ENCODE measurements at regions not wholly inside any gene's neighbourhood (a gene's known extent, or its start where the extent isn't known, plus 50 kb on each side); places are given as distances from the start of the nearest gene placed in this dataset.

- Histone ChIP-seq H4K20me1 (ENCODE audit: low read depth) (no peaks in the 10 kb centered on the region), H3K36me3 (no peaks in the 10 kb centered on the region), H3K27ac (no peak overlapping the region), H3K9ac (no peak overlapping the region), H3F3A (ENCODE audit: low read depth) (no peaks in the 10 kb centered on the region), H3K4me2 (no peak overlapping the region), H3K79me2 (ENCODE audit: low read depth) (no peaks in the 10 kb centered on the region), H3K4me3 (no peak overlapping the region), H3K4me1 (peaks cover 14% of the 10 kb centered on the region), H3K9me3 (ENCODE audit: low read depth) (no peaks in the 10 kb centered on the region), H2AFZ (replicated peaks) (no peak overlapping the region), H3K27me3 (no peaks in the 10 kb centered on the region)
- Mint-ChIP-seq H3K36me3 (no peaks in the 10 kb centered on the region), H3K9me3 (no peaks in the 10 kb centered on the region), H3K4me3 (no peak overlapping the region), H3K27me3 (ENCODE audit: insufficient read depth, low read depth) (peaks cover 3% of the 10 kb centered on the region), H3K27ac (no peak overlapping the region), H3K4me1 (peaks cover 4% of the 10 kb centered on the region)
- DNase-seq (ENCODE audit: low spot score): no peak
- TF ChIP-seq EZH2phosphoT487 (IDR thresholded peaks at IDR 0.05) (no peak), CTCF (IDR thresholded peaks at IDR 0.05) (no peak), EZH2 (IDR thresholded peaks at IDR 0.05) (no peak)
These were observed 184.9 kb upstream of the TENT5A start for GRCh38 chr6:81937296-81937937.

GRCh38 chr6:81934936-81935335 lies 182.5 kb upstream of the TENT5A start:
- peaks cover 7% of the 10 kb centered on the region for H3K4me1 ChIP-seq
- Mint-ChIP-seq H3K36me3 (no peaks in the 10 kb centered on the region), H3K27ac (no peak overlapping the region)

GRCh38 chr6:81933608-81934051 lies 181.1 kb upstream of the TENT5A start:
- Histone ChIP-seq H3K79me2 (ENCODE audit: low read depth) (no peaks in the 10 kb centered on the region), H3K36me3 (no peaks in the 10 kb centered on the region), H3K4me2 (no peak overlapping the region), H3K27ac (no peak overlapping the region), H3K9me3 (ENCODE audit: low read depth) (no peaks in the 10 kb centered on the region), H3F3A (ENCODE audit: low read depth) (no peaks in the 10 kb centered on the region), H3K9ac (no peak overlapping the region), H3K4me1 (peaks cover 7% of the 10 kb centered on the region), H2AFZ (replicated peaks) (no peak overlapping the region), H3K4me3 (no peak overlapping the region), H4K20me1 (ENCODE audit: low read depth) (no peaks in the 10 kb centered on the region), H3K27me3 (no peaks in the 10 kb centered on the region)
- Mint-ChIP-seq H3K9me3 (no peaks in the 10 kb centered on the region), H3K4me1 (no peaks in the 10 kb centered on the region), H3K4me3 (no peak overlapping the region), H3K27me3 (ENCODE audit: insufficient read depth, low read depth) (peaks cover 6% of the 10 kb centered on the region), H3K27ac (no peak overlapping the region), H3K36me3 (no peaks in the 10 kb centered on the region)
- DNase-seq (ENCODE audit: low spot score): no peak
- TF ChIP-seq CTCF (IDR thresholded peaks at IDR 0.05) (no peak), EZH2phosphoT487 (IDR thresholded peaks at IDR 0.05) (no peak), EZH2 (IDR thresholded peaks at IDR 0.05) (no peak)

More at GRCh38 chr6:81934936-81935335, 182.5 kb upstream of the TENT5A start:
- no peak overlapping the region for H3K27ac ChIP-seq
- no peak overlapping the region for H3K4me2 ChIP-seq
- H3K27me3 Mint-ChIP-seq (ENCODE audit: insufficient read depth, low read depth): peaks cover 6% of the 10 kb centered on the region
- peaks cover 4% of the 10 kb centered on the region for H3K4me1 Mint-ChIP-seq
- no peaks in the 10 kb centered on the region for H3K36me3 ChIP-seq
- no peaks in the 10 kb centered on the region for H3K9me3 ChIP-seq (ENCODE audit: low read depth)
- no peak overlapping the region for H2AFZ ChIP-seq (replicated peaks)
- no peak for DNase-seq (ENCODE audit: low spot score)
- no peak for TF ChIP-seq CTCF (IDR thresholded peaks at IDR 0.05)
- TF ChIP-seq EZH2 (IDR thresholded peaks at IDR 0.05): no peak
- no peak for TF ChIP-seq EZH2phosphoT487 (IDR thresholded peaks at IDR 0.05)
- no peak overlapping the region for H3K9ac ChIP-seq
- no peaks in the 10 kb centered on the region for H4K20me1 ChIP-seq (ENCODE audit: low read depth)
- no peaks in the 10 kb centered on the region for H3K9me3 Mint-ChIP-seq
- no peaks in the 10 kb centered on the region for H3K79me2 ChIP-seq (ENCODE audit: low read depth)
- no peaks in the 10 kb centered on the region for H3K27me3 ChIP-seq
- no peak overlapping the region for H3K4me3 ChIP-seq
- H3K4me3 Mint-ChIP-seq: no peak overlapping the region
- no peaks in the 10 kb centered on the region for H3F3A ChIP-seq (ENCODE audit: low read depth)

All from neural progenitor cell (in vitro differentiated cells).